HG03521 (cell line): ENCODE measurements at regions not wholly inside any gene's neighbourhood (a gene's known extent, or its start where the extent isn't known, plus 50 kb on each side); places are given as distances from the start of the nearest gene placed in this dataset.

Source experiments
- ATAC-seq: cut with Tn5 transposase; IDR thresholded peaks from one replicate; pipeline ENCODE4 v1.9.1; 2021; ENCODE audit warnings: mild to moderate bottlenecking, moderate library complexity; ENCODE audit not compliant: unreplicated experiment

DNA sequence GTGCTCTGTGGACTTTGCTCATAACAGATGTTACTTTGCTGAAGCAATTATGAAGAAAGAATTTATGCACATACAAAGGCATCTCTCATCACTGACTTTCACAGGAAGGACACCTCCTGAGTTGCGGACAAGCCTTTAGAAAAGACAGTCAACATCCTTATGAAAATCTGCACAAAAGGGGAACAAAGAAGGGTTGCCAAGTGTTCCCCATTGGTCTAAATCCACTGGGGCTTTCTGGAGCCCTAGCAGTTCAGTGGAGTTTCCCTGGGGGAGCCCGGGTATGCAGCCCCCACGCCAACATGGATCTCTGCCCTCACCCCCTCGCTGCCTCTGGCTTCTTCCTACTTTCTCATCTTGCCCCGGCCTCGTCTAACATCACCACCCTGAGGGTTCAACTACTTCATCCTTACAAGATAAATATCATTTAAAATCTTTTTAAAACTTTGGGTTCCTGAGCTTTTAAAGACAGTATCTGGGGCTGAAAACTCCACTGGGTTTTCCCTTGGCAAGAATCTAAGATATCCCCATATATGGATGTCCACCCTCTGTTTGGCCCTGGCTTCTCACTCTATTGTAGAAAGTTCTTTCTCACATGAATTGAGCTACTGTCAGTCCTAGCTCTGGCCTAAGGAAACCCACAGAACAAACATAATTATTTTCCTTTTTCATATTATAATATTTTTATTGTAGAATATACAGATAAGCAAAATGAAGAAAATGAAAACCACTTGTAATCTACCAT lies 207.9 kb upstream of the RGMA start:
- ATAC-seq, result no peak

DNA sequence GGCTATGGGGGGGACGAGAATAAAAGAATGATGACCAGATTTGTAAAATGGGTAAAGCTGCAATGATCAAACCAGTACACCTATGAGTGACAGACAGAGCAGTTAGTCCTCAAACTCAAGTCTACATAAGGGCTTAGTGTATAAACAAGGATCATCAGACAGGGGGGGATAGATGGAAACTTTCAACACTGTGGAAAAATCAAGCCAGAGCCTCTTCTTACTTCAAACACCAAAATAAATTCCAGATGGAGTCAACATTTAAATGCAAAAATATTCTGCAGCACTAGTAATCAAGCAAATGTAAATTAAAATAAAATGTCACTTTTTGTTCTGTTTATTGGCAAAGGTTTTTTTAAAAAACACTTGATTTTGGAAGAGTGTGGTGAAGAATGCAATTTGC lies 205.9 kb upstream of the RGMA start:
- no peak for ATAC-seq

GRCh38 chr15:93294066-93294465 lies 205.1 kb upstream of the RGMA start:
- ATAC-seq, result no peak

GRCh38 chr15:93291380-93291779 lies 202.4 kb upstream of the RGMA start:
- no peak for ATAC-seq

DNA sequence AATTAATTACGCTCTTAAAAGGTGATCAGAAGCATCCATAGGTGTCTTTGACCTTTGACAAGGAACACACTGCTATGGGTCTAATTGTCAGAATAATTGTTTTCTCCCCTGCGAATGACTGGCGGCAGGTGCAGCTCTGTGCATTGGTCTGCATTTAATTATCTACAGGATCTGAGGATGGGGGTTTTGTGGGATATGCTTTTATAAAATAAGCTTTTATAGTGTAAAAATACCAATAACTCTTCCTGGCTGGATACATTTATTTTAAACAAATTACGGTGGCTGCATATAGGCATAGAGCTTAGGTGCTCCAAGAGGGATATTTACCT lies 201.6 kb upstream of the RGMA start:
- no peak for ATAC-seq

DNA sequence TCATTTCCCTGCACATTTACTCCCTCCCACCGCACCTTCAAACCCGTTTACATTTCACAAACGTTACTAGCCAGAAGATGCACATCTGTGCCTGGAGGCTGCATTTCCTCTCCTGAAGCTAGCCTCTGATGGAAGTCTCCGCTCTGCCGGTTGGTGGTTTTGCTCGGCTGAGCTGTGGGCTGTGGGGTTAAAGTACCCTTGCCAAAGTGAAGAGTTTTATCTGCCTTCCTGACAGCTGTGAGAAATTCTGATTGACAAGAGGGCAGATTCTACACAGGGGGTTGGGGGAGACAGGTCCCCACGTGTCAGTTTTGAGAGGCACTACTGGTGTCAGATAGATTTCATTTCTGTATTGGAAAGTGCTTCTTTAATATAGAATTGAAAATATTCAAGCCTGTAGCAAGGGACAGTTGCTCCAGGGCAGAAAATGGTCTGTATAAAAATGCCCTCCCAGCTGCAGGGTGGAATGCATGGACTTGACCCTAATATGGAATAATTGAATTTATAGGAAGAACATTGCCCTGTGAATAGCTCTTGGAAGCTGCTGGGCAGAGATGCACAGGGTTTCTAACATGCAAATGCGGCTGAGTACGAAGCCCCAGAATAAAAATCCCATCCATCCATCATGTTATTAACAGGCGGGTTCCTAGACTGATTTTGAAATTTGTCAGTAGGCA lies 201.1 kb upstream of the RGMA start:
- ATAC-seq, result no peak

DNA sequence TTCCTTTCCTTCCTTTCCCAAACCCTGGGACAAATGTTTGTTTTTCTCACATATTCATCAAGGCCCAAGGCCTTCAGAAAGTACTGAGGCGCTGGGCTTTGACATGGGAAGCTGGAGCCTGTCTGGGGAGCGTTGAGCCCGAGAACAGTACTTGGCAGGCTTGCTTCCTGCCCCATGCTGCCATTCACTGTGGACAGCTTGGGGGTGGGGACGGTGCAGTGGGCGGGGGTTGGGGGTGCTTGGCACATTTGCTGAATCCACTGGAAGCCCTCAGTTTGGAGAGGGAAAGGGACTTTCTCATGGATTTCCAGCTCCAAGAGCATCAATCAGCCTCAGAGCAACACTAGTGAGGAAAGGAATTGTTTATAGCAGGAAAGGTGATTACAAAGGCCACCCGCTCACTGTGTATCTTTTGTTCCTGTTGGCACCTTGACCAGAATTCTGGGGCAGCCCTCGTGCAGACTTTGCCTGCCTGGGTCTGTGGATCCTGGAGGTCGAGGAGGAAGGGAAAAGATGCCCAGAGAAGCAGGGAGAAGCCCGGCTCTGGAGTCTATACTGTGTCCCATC lies 199.8 kb upstream of the RGMA start:
- no peak for ATAC-seq

DNA sequence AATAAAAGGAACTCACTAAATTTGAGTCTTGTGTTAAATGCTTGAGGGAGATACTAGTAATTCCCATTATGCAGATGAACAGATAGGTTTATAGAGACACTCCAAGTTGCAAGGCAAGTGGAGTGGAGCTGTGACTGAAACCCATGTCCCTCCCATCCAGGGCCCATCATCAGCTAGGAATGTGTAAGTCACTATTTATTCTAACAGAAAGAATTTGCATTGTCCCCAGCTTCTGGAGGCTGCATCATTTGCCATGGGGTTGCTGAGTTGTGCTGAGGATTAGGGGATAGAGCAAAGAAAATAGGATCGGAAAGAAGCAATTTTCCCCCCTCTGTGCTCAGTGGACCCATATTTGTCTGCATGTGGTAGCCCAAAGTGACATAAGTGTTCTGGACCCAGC lies 197.4 kb upstream of the RGMA start:
- ATAC-seq, result no peak

- no peak for ATAC-seq
Measured at GRCh38 chr15:93283854-93284253, 194.8 kb upstream of the RGMA start.

DNA sequence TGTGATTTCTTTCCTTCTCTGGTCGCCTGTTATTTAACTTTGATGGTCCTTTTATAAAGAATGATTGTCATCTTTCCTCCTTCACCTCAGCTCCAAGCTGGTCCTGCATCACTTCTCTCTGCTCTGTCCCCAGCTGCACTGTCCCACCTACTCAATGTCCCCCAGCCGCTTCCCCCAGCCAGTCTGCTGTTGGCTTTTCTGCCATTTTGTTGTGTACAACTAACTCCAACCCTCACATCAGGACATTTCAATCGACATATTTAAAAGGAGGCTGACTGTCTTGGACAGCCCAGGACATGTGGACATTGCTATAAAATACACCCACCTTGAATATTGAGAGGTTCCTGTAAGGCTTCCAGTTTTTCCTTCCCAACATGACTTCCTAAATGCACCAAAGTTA lies 193.8 kb upstream of the RGMA start:
- ATAC-seq, result no peak

- no peak for ATAC-seq
Measured at GRCh38 chr15:93278783-93279182, 189.8 kb upstream of the RGMA start.

- ATAC-seq, result no peak
Measured at GRCh38 chr15:93278006-93278405, 189.0 kb upstream of the RGMA start.

- ATAC-seq, result no peak
Measured at GRCh38 chr15:93274257-93274656, 185.2 kb upstream of the RGMA start.

DNA sequence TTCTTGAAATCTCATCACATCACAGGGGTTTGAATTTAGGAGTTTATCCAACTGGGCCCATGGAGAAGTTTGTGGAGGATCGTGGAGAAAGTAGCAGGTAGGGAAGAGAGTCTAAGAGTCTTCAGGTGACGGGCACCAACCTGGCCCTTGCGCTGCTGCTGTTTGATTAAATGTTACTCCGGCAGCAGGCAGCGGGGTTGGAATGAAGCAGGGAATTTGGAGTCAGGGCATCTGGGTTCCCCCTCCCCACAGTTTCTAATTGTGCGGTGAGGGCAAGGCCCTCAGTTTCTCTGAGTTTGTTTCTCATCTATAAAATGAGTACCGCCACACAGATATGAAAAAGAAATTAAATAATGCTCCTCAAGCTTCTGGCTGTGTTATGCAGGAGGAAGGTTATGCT lies 182.9 kb upstream of the RGMA start:
- no peak for ATAC-seq

- no peak for ATAC-seq
Measured at GRCh38 chr15:93270937-93271467, 182.0 kb upstream of the RGMA start.

DNA sequence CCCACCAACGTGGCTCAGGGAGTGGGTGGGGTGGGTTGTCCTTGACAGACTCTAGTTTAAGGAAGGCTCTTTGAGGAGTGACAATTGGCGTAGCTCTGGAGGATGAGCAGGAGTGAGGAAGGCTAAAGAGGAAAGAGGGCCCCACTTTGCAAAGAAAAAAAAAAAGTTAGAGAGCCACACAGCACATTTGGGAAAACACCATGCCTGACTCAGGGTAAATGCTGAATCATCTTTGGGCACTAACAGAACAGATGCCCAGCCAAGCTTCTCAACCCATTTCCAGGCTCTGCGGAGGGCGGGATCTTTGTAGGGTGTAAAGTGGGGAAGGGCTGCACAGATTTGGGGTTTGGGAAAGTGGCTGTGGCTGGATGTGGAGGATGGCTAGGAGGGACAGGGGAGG lies 179.1 kb upstream of the RGMA start:
- ATAC-seq, result no peak

- no peak for ATAC-seq
Measured at GRCh38 chr15:93266291-93266690, 177.3 kb upstream of the RGMA start.

DNA sequence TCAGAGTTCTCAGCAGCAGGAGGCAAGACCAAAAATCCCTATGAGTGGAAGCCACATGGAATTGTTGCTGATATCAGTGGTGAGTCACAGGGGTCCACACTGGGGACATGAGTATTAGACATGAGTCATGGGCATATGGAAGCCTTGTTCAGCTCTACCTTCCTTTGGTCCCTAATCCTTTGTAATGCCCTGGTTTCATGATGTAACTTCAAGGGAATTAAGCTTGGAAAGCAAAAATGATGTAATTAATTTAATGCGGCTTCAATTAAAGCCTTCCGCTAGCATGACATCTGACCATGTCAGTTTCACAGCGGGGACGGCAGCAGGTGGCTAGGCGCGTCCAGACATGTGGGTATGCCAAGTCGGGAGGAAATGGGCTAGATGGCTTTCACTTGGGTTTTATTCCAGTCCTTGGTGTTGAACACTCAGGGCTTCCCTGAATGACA lies 176.1 kb upstream of the RGMA start:
- no peak for ATAC-seq

- no peak for ATAC-seq
Measured at GRCh38 chr15:93261845-93262244, 172.8 kb upstream of the RGMA start.

DNA sequence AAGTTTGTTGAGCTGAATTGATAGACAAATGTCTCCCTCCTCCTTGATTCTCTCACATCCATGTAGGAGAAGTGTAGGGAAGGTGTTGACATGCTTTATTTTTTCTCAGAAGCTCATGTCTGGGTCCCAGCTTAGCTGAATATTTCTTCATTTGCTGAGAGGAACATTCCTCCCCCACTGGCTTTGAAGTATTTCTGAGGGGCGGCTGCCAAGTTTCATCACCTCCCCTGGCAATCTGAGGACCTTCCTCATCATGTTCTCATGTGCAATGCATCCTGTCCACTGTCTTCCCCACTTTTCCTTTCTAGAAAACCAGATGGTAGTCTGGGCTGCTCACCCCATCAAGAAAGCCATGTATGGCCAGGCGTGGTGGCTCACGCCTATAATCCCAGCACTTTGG lies 168.9 kb upstream of the RGMA start:
- ATAC-seq, result no peak

- ATAC-seq, result no peak
Measured at GRCh38 chr15:93253681-93254080, 164.7 kb upstream of the RGMA start.

- no peak for ATAC-seq
Measured at GRCh38 chr15:93252780-93253179, 163.8 kb upstream of the RGMA start.
